MG63 (cell line): ENCODE measurements at regions not wholly inside any gene's neighbourhood (a gene's known extent, or its start where the extent isn't known, plus 50 kb on each side); places are given as distances from the start of the nearest gene placed in this dataset.
"Not testable (repeated sequence)": the region's sequence is repeated elsewhere in the genome, so short reads cannot be mapped to it uniquely, and the experiment has no call there.

Experiments used
- DNase-seq: peaks from one replicate; pipeline ENCODE4 v3.0.0-alpha.2; 2020
- H3K27me3 ChIP-seq: fragments of 250-450 bp; sonication (Bioruptor Pico); 2 replicates; pipeline ENCODE4 v1.5.1; 2020; ENCODE audit warnings: mild to moderate bottlenecking, moderate library complexity
- H3K36me3 ChIP-seq: fragments of 250-450 bp; sonication (Bioruptor Pico); 2 replicates; pipeline ENCODE4 v1.5.1; 2020; ENCODE audit warnings: mild to moderate bottlenecking, moderate library complexity
- H3K4me3 ChIP-seq: fragments of 250-450 bp; sonication (Bioruptor Pico); 2 replicates; pipeline ENCODE4 v1.5.1; 2020; ENCODE audit warnings: mild to moderate bottlenecking, moderate library complexity
- H3K9me3 ChIP-seq: fragments of 250-450 bp; sonication (Bioruptor Pico); 2 replicates; pipeline ENCODE4 v1.5.1; 2020; ENCODE audit warnings: mild to moderate bottlenecking, moderate library complexity

DNA sequence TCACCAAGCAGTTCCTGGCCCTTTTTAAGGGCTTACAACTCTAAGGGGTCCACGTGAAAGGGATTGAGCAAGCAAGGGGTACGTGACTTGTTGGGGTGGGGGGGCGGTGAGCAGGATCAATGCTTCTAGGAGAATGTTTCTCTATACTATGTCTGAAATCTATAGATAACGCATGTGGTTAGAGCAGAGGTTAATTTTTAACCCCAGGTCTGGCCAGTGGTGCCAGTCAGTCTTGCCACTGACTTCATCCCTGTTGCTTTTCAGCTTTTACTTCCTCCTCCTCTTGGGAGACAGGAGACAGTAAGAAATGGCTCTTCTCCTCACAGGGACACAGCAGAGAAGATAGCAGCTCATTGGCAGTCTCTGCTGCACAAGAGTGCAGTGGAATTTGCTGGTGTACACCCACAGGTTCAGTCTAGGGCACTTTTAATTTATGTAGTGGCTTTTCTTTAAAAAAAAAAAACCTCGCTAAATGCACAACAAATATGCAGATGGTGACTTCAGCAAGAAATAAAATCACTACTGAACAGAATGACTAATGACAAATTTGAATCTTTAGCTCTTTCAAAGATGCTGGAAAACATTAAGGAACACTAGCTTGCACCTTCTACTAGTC lies 190.5 kb downstream of the CCNG2 start:
- no peaks in the 10 kb centered on the region for H3K27me3 ChIP-seq
- H3K36me3 ChIP-seq = no peaks in the 10 kb centered on the region
- no peak for DNase-seq
- no peaks in the 10 kb centered on the region for H3K9me3 ChIP-seq
- no peak overlapping the region for H3K4me3 ChIP-seq

DNA sequence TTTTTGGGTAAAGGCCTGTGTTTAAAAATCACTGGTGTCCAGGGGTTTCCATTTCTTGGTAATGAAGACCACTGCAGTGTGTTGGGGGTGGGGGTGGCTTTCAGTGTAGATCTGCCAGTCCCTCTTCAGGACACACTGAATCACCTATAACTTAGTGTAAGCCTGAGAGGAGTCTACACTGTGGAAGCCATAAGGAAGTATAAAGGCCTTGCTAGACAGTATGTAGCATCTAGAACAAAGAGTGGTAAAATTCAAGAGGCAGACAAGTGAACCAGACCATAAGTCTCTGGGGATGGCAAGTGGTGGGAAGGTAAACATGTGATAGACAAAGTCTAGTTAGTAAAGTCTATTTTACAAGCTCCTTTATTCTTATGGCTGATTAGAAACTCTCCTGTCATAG lies 191.8 kb downstream of the CCNG2 start:
- no peak for DNase-seq
- H3K36me3 ChIP-seq = no peaks in the 10 kb centered on the region
- H3K9me3 ChIP-seq = no peaks in the 10 kb centered on the region
- no peak overlapping the region for H3K4me3 ChIP-seq
- no peaks in the 10 kb centered on the region for H3K27me3 ChIP-seq

GRCh38 chr4:77349364-77349763 lies 192.4 kb downstream of the CCNG2 start:
- no peak for DNase-seq
- Histone ChIP-seq H3K27me3 (no peaks in the 10 kb centered on the region), H3K9me3 (no peaks in the 10 kb centered on the region), H3K36me3 (no peaks in the 10 kb centered on the region), H3K4me3 (no peak overlapping the region)

DNA sequence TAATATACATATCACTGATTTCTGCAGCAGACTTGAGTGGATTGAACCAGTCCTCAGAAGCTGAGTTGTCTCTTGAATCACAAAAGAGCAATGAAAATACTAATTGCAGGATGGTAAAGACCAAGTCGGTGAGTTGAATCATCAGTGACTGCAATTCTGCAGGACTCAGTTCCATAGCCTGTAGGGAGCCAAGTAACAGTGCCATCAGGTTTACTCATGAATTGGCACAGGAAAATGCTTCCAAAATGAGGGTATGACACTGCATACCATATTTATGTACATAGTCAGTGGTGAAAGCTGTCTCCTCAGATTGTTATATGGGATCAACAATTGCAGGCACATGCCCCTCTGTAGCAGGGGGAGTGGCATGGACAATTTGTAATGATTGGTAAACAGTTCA lies 192.8 kb downstream of the CCNG2 start:
- peak; percentile 62 for DNase-seq
- Histone ChIP-seq H3K4me3 (no peak overlapping the region), H3K36me3 (no peaks in the 10 kb centered on the region), H3K27me3 (no peaks in the 10 kb centered on the region), H3K9me3 (no peaks in the 10 kb centered on the region)

- Histone ChIP-seq H3K4me3 (no peak overlapping the region), H3K9me3 (no peaks in the 10 kb centered on the region), H3K27me3 (no peaks in the 10 kb centered on the region), H3K36me3 (no peaks in the 10 kb centered on the region)
- no peak for DNase-seq
These were observed 195.2 kb downstream of the CCNG2 start for GRCh38 chr4:77352192-77352591.

DNA sequence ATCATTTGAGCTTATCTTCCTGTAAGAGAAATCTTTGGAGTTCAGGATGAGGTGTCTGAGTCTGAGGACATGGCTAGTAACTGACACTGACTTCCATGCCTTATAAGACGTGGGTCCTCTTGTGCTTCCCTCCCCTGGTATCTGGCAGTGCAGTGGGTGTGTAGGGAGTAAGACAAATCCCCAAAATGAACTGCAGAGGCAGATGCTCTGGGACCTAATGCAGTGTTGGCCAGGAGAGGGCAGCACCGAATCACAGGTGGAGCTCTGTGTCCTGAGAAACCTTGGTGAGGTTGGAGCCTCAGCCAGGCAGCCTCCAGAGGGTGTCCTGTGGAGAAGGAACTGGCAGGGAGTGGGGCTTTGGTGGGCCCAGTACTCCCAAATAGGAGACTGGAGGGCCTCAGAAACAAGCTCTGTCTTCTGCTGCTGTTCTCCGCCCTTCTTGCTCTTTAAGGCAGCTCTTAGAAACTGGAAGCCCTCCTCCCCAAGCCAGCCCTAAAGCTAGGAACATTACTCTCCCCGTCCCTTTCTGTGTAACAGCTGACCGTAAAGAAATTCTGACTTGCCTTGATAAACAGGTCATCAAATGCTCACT lies 196.8 kb downstream of the CCNG2 start:
- not testable (repeated sequence) for DNase-seq, H3K27me3 ChIP-seq, H3K36me3 ChIP-seq, H3K4me3 ChIP-seq, H3K9me3 ChIP-seq

DNA sequence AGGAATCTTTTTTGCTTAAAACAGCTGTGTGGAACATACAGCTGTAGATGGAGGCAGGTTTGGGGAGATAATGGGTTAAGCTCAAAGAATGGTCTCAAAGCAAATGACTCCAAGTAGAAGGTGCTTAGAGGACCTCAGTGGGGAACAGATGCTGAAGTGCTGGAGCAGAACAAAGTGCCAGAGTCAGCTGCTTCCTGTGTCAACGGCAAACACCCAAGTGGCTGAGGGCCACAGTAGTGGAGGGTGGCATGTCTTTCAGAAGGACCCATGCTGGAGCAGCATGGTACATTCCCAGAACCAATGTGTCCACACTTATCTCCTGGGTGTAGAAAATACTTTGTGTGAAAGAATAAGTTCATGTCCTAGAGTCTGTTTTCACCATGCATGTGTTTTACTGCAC lies 197.5 kb downstream of the CCNG2 start:
- Histone ChIP-seq H3K4me3 (no peak overlapping the region), H3K36me3 (no peaks in the 10 kb centered on the region), H3K9me3 (no peaks in the 10 kb centered on the region), H3K27me3 (no peaks in the 10 kb centered on the region)
- no peak for DNase-seq

GRCh38 chr4:77355731-77356130 lies 198.7 kb downstream of the CCNG2 start:
- H3K9me3 ChIP-seq = no peaks in the 10 kb centered on the region
- H3K4me3 ChIP-seq = no peak overlapping the region
- H3K27me3 ChIP-seq = no peaks in the 10 kb centered on the region
- H3K36me3 ChIP-seq = no peaks in the 10 kb centered on the region
- DNase-seq = no peak

DNA sequence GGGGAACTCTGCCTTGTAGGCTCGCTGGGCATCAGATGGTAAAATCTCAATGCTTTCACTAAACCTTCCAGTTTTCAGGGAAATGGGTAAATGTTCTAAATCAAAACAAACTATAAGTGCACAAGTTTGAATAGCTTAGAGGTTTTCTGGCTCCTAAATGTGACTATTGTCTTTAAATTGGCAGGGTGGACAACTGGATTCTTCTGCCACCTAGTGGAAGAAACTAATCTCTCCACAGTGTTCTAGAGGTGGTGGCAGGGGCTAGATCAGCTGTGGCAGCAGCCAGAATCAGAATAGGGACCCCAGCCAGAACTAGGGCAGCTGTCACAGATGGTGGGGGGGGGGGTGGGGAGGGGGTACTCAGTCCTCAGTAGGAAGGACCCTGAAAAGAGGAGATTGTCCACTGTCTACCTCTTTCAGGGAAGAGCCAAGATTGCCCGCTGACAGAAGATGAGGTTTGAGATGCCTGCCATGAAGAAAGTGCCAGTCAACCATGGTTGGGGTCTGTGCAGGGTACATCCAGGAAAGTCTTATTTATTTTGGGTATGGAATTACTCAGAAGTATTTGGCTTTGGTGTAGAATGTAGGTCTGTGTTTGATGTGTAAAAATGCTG lies 201.4 kb downstream of the CCNG2 start:
- Histone ChIP-seq H3K9me3 (no peaks in the 10 kb centered on the region), H3K36me3 (no peaks in the 10 kb centered on the region), H3K27me3 (no peaks in the 10 kb centered on the region), H3K4me3 (no peak overlapping the region)
- no peak for DNase-seq

- no peaks in the 10 kb centered on the region for H3K9me3 ChIP-seq
- no peak for DNase-seq
- no peaks in the 10 kb centered on the region for H3K27me3 ChIP-seq
- H3K36me3 ChIP-seq = no peaks in the 10 kb centered on the region
- no peak overlapping the region for H3K4me3 ChIP-seq
These were observed 203.4 kb downstream of the CCNG2 start for GRCh38 chr4:77360451-77360850.

GRCh38 chr4:77366876-77367275 lies 209.9 kb downstream of the CCNG2 start:
- not testable (repeated sequence) for DNase-seq, H3K9me3 ChIP-seq, H3K4me3 ChIP-seq, H3K36me3 ChIP-seq, H3K27me3 ChIP-seq

GRCh38 chr4:77367638-77368037 lies 210.6 kb downstream of the CCNG2 start:
- DNase-seq = no peak
- Histone ChIP-seq H3K27me3 (no peaks in the 10 kb centered on the region), H3K36me3 (no peaks in the 10 kb centered on the region), H3K4me3 (no peak overlapping the region), H3K9me3 (no peaks in the 10 kb centered on the region)

DNA sequence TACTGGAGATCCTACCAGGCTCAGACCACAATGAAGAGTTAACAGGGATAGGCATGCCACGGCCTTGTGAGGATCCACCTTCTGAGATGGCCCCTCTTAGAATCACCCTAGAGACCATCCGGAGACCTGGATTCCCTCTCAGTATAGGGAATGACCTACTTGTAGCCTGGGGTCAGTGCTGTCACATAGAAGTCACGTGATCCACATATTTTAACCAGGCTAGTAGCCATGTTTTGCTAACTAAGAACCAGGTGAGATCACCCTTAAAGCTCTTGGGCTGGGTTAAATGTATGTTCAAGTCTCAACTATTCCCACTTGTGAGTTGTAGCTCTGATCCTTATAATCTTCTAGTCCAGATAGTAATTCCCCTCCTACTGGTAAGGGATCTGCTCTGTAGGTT lies 215.4 kb downstream of the CCNG2 start:
- H3K4me3 ChIP-seq = no peak overlapping the region
- H3K9me3 ChIP-seq = no peaks in the 10 kb centered on the region
- no peaks in the 10 kb centered on the region for H3K27me3 ChIP-seq
- no peak for DNase-seq
- no peaks in the 10 kb centered on the region for H3K36me3 ChIP-seq

GRCh38 chr4:77375866-77376607 lies 219.0 kb downstream of the CCNG2 start:
- no peak for DNase-seq
- no peaks in the 10 kb centered on the region for H3K36me3 ChIP-seq
- no peaks in the 10 kb centered on the region for H3K9me3 ChIP-seq
- no peak overlapping the region for H3K4me3 ChIP-seq
- no peaks in the 10 kb centered on the region for H3K27me3 ChIP-seq

DNA sequence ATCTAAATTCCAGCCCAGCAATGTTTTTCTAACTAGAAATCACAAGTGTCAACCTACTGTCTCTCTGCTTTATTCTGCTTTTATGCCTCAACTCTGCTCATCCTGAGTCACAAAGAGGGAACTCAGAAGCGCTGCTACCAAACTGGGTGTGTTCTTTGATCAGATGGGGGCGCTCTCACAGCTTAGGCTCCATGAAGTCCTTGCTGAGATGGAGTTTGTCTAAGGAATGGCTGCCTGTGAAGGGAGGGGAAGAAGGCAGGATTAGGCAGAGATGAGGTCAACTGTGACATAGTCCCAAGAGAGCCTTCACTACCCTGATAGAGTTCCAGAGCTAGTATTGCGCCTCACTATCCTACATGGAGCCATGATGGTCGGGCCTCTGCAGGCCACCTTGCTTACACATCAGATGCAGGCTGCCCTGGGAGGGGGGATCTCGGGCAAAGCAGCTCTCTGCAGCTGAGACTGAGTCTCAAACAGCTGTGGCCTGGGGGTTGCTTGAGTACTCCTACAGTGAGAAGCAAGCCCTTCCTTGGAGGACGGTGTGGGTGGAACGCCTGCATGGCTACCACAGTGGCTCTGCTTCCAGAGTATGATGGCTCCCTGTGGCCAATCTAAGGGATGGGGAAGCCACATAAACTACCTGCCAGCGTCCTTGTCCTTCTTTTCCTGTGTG lies 219.9 kb downstream of the CCNG2 start:
- H3K27me3 ChIP-seq = no peaks in the 10 kb centered on the region
- H3K4me3 ChIP-seq = no peak overlapping the region
- H3K36me3 ChIP-seq = no peaks in the 10 kb centered on the region
- H3K9me3 ChIP-seq = no peaks in the 10 kb centered on the region
- no peak for DNase-seq

GRCh38 chr4:77384094-77384493 lies 221.5 kb upstream of the CXCL13 start:
- no peaks in the 10 kb centered on the region for H3K27me3 ChIP-seq
- no peak overlapping the region for H3K4me3 ChIP-seq
- H3K9me3 ChIP-seq = no peaks in the 10 kb centered on the region
- no peak for DNase-seq
- H3K36me3 ChIP-seq = no peaks in the 10 kb centered on the region
